ENCODE measurements at regions not wholly inside any gene's neighbourhood (a gene's known extent, or its start where the extent isn't known, plus 50 kb on each side); places are given as distances from the start of the nearest gene placed in this dataset.
"Not testable (repeated sequence)": the region's sequence is repeated elsewhere in the genome, so short reads cannot be mapped to it uniquely, and the experiment has no call there.

GRCh38 chr21:33993286-33994231 lies 78.0 kb upstream of the ATP5PO start:
- no peak for DNase-seq (ENCODE audit: low spot score)

DNA sequence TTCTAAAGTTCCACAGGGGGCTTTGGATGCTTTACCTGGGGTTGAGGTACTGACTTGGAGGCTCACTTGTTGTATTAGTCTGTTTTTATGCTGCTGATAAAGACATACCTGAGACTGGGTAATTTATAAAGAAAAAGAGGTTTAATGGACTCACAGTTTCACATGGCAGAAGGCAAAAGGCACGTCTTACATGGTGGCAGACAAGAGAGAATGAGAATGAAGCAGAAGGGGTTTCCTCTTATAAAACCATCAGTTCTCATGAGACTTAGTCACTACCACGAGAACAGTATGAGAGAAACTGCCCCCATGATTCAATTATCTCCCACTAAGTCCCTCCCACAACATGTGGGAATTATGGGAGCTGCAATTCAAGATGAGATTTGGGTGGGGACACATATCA lies 76.8 kb upstream of the ATP5PO start:
- not testable (repeated sequence) for DNase-seq (ENCODE audit: low spot score)

GRCh38 chr21:33991133-33991532 lies 75.5 kb upstream of the ATP5PO start:
- no peak for DNase-seq (ENCODE audit: low spot score)

GRCh38 chr21:33989440-33989839 lies 73.8 kb upstream of the ATP5PO start:
- no peak for DNase-seq (ENCODE audit: low spot score)

DNA sequence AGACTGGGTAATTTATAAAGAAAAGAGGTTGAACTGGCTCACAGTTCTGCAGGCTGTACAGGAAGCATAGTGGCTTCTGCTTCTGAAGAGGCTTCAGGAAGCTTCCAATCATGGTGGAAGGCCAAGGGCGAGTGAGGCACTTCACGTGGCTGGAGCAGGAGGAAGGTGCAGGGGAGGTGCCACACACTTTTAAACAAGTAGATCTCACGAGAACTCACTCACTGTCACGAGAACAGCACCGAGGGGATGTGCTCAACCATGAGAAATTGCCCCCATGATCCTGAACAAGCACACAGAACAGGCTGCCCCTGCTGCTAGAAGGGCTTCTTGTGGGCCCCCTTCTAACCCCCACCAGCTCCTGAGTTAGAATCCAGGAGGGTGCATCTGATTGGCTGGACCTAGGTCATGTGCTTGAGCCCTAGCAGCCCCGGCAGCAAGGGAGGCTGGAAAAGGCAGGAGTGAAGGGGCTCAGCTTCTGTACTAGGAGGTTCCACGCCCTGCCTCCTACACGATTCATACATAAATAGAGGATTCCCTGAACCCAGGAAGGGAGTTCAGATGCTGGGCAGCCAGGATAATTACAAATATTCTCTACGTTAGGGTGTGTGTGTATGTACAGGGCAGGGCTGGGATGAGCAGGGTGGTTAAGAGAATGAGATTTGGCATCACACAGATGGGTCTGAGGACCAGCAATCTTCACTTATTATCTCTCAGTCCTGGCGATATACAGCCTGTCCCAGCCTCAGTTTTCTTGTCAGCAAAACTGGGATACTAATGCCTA lies 72.8 kb upstream of the ATP5PO start:
- DNase-seq (ENCODE audit: low spot score) = no peak

DNA sequence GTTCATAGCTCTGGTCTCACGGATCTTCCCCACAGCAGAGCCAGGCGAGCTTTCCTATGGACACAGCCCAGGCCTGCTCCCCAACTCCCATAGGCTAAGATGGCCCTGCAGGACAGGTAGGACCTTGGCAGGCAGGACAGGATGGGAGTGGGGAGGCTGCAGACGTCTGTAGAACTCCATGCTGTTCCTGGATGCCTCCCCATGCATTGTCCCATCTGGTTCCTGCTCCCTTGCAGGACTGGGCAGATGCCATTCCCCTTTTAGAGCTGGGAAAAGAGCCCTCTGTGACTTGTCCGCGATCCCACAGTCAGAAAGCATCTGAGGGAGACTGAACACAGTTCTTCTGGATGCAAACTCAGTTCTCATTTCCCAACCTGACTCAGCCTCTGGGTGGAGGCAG lies 71.9 kb upstream of the ATP5PO start:
- no peak for DNase-seq (ENCODE audit: low spot score)

GRCh38 chr21:33985117-33986050 lies 69.8 kb upstream of the ATP5PO start:
- no peak for DNase-seq (ENCODE audit: low spot score)

DNA sequence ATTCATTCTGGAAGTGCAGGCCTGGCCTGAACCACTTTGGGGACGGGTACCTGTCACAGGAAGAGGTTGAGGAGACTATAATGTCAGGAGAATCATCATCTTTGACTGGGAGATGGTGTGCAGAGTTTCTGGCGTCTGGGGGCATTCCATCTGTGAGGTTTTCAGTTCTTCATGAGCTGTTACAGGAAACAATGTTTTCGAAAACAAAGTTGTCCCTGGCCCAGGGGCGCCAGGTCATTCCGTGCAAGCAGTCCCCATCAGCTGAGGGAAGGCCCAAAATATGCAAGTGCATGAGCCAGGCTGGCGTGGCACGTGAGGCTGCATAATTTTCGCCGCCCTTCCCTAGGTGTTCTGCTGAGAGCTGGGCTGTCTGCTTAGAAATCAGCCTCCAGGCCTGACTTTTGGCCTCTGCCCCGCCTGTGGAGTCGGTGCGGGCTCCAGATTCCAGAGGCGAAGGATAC lies 68.4 kb upstream of the ATP5PO start:
- no peak for DNase-seq (ENCODE audit: low spot score)

DNA sequence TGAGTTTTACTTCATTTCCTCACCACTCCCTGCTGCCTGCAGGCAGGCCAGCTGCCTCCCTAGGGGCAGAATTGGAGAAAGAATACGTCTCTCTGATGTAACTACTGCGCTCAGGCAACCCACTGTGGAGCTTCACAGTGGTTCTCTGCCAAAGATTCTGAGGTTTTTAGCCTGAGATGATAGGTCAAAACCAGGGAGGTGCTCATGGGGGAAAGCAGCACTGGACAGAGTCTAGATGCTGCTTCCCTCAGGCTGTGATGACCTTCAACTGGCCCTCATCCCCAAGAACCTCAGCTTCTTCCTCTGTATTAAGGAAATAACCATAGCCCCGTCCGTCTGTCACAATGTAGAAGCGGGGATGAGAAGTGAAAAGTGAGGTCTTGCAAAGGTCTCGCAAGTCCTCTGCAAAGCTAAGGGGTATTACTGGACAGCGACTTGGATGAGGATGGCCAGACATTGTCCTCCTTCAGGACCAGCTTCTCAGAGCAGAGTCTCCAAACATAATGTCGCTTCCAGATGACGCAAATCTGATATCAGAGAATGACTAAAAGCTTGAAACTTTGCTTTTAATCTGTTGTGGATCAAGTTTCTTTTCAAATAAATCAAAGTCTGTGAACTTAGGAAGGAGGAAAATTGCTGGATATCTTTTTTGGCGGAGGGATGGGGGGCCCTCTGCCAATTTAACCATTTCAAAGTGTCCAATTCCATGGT lies 65.9 kb upstream of the ATP5PO start:
- no peak for DNase-seq (ENCODE audit: low spot score)

DNA sequence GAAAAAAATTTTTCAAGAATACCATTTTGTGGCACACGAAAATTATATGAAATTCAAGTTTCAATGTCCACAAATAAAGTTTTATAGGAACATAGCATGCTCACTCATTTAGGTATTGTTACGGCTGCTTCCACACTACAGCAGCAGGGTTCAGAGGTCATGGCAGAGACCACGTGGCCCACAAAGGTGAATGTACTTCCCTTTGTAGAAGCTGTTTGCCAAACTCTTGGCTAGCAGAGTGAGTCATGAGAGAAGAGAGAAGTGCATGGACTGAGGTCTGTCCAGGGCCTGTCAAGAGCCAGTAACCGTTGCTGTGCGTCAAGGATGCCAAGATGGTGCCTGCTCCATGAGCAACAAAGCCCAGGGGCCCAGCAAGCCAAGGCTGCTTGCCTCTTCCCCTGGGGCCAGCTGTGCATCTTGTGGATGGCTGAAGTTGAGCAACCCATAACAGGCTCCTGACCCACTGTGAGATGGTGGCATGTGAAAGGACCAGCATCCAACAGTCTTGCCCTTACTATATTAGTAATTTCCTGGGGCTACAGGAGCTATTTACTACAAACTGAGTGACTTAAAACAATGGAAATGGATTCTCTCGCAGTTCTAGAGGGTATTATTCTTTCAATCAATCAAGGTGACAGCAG lies 64.8 kb upstream of the ATP5PO start:
- DNase-seq (ENCODE audit: low spot score) = no peak

DNA sequence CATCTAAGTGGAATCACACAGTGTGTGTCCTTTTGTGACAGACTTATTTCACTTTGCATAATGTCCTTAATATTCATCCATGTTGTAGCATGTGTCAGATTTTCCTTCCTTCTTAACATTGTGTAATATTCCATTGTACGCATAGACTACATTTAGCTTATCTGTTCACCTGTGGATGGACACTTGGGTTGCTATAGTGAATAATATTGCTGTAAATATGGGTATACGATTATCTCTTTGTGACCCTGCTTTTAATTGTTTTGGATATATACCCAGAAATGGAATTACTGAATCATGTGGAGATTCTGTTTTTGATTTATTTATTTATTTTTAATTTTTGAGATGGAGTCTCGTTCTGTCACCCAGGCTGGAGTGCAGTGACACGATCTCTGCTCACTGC lies 63.0 kb upstream of the ATP5PO start:
- DNase-seq (ENCODE audit: low spot score) = no peak

DNA sequence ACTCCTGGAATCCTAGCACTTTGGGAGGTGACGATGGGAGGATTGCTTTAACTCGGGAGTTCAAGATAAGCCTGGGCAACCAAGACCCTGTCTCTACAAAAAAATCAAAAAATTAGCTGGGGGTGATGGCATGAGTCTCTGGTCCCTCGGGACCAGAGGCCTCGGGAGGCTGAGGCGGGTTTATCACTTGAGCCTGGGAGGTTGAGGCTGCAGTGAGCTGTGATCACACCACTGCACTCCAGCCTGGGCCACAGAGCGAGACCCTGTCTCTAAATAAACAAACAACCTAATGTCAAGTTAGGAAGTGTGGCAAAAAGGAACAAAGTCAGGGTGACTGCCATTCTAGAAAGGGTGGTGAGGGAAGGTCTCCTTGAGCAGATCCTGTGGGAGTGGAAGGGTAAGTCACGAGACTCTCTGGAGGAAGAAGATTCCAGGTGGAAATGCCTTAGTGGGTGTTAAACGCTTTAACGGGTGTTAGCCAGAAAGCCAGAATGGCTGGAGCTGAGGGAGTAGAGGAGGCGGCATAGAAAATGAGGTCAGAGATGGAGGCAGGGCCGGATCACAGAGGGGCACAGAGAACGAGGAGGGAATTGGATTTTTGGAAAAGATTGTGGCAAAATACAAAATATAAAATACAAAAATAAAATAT lies 62.2 kb upstream of the ATP5PO start:
- no peak for DNase-seq (ENCODE audit: low spot score)

GRCh38 chr21:33977017-33977720 lies 61.6 kb upstream of the ATP5PO start:
- DNase-seq (ENCODE audit: low spot score) = no peak

DNA sequence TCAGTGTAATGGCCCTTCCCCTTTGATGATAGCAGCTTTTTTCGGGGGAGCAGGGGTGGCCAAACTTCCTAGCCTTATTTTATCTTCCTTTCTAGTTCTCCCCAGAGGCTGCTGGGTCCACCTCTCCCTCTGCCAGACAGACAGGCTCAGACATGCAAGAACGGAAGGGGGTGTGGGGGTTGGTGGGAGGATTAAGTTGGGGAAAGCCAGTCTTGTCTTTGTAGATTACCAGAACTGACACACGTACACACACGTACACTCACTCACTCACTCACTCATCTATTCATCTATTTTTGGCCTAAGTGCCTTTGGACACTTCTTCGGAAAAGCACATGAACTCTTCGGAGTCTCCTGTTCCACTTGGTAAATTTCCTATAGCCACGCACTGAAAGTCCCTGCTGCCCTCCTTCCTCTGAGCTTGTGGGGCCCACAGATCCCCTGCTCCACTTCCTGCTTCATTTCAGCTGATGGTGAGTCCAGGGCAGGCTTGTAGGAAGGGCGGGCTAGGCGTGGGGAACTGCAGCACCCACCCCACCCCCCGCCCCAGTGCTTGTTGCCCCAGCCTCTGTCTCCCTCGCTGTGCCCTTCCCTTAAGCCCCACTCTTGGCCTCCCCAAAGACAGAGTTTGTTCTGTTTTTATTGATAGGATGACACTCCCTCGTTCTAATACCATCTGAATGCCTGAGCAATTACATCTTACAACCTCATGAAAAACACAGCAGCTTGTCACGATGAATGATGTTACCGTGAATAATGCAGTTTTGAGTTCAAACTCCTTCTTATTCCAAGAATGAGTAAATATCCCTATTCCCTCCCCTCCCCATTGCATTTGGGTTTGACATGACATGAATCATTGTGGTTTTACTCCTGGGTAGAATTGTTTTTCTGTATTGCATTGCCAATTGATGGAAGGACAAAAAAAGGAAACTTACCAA lies 60.7 kb upstream of the ATP5PO start:
- DNase-seq (ENCODE audit: low spot score) = peak; percentile 90

- peak; percentile 92 for DNase-seq (ENCODE audit: low spot score)
Measured at GRCh38 chr21:33975548-33976081, 60.0 kb upstream of the ATP5PO start.

GRCh38 chr21:33974513-33975468 lies 59.2 kb upstream of the ATP5PO start:
- DNase-seq (ENCODE audit: low spot score) = no peak

- DNase-seq (ENCODE audit: low spot score) = no peak
Measured at GRCh38 chr21:33973268-33973667, 57.7 kb upstream of the ATP5PO start.

Measured in CD4-positive, alpha-beta T cell treated with Interleukin-2 at 100 ng/mL for 4 hours (primary cell).